K562 (cell line): ENCODE measurements at regions not wholly inside any gene's neighbourhood (a gene's known extent, or its start where the extent isn't known, plus 50 kb on each side); places are given as distances from the start of the nearest gene placed in this dataset.

Experiments
- BRD9 ChIP-seq: fragments of 450-650 bp; IDR thresholded peaks from 2 replicates; pipeline ENCODE4 v1.6.1; 2018; ENCODE audit warnings: low read depth; ENCODE audit not compliant: partially characterized antibody
- CTBP1 ChIP-seq: fragments of 450-650 bp; IDR thresholded peaks from 2 replicates; pipeline ENCODE4 v1.6.1; 2016; ENCODE audit warnings: borderline replicate concordance
- ETV1 ChIP-seq: fragments of 450-650 bp; conservative IDR thresholded peaks from 2 replicates; pipeline ENCODE4 v1.6.1; 2016; ENCODE audit warnings: missing genetic modification characterization, control low read depth, low read depth, missing compliant biosample characterization
- HEY1 ChIP-seq: fragments of 250-450 bp; sonication (Bioruptor Pico); IDR thresholded peaks from 2 replicates; pipeline ENCODE4 v1.5.0; 2020; ENCODE audit warnings: mild to moderate bottlenecking, moderate library complexity, borderline replicate concordance
- L3MBTL2 ChIP-seq: fragments of 450-650 bp; IDR thresholded peaks from 2 replicates; pipeline ENCODE4 v1.6.1; 2016; ENCODE audit warnings: mild to moderate bottlenecking, moderate library complexity
- RBM14 ChIP-seq: fragments of 200-400 bp; formaldehyde crosslinking; IDR thresholded peaks from 2 replicates; pipeline ENCODE4 v1.6.1; 2018; ENCODE audit warnings: low read depth, mild to moderate bottlenecking, low read length, moderate library complexity, borderline replicate concordance; ENCODE audit not compliant: insufficient read depth
- RBM17 ChIP-seq: fragments of 200-400 bp; formaldehyde crosslinking; IDR thresholded peaks from 2 replicates; pipeline ENCODE4 v1.6.1; 2017; ENCODE audit warnings: low read depth, mild to moderate bottlenecking, low read length, borderline replicate concordance
- TFAM ChIP-seq: fragments of 250-450 bp; sonication (Bioruptor Pico); conservative IDR thresholded peaks from 2 replicates; pipeline ENCODE4 v1.5.0; 2021; ENCODE audit warnings: mild to moderate bottlenecking, moderate library complexity
- WHSC1 ChIP-seq: IDR thresholded peaks from one replicate; pipeline ENCODE4 v1.6.1; 2012; ENCODE audit warnings: low read length, control low read depth, inconsistent platforms
- ZNF146 ChIP-seq: IDR thresholded peaks from one replicate; pipeline ENCODE4 v1.6.1; 2018; ENCODE audit warnings: missing compliant biosample characterization; ENCODE audit not compliant: unreplicated experiment
- ZNF75A ChIP-seq: fragments of 450-650 bp; formaldehyde crosslinking; IDR thresholded peaks from 2 replicates; pipeline ENCODE4 v1.4.0; 2020; ENCODE audit warnings: mild to moderate bottlenecking
- TF ChIP-seq, protein P1 (sequence below): fragments of 250-450 bp; sonication (Bioruptor Pico); IDR thresholded peaks from 2 replicates; pipeline ENCODE4 v1.5.0; 2021; ENCODE audit warnings: mild to moderate bottlenecking, borderline replicate concordance
- TF ChIP-seq, protein P2 (sequence below): sonication (generic); formaldehyde crosslinking; IDR thresholded peaks from 2 replicates; pipeline ENCODE4 v1.4.0; 2020; ENCODE audit warnings: mild to moderate bottlenecking, missing genetic modification reagents
- TF ChIP-seq, protein P3 (sequence below), 2 experiments: fragments of 450-650 bp; conservative IDR thresholded peaks; 2 replicates each; pipeline ENCODE4 v1.6.1; 2017; ENCODE audit warnings: mild to moderate bottlenecking in 2 of 2, moderate library complexity in 2 of 2
- TF ChIP-seq, protein P4 (sequence below): fragments of 250-450 bp; sonication (Bioruptor Pico); IDR thresholded peaks from 2 replicates; pipeline ENCODE4 v1.4.0; 2020
- TF ChIP-seq, protein P5 (sequence below), 2 experiments: IDR thresholded peaks in 1 of 2; conservative IDR thresholded peaks in 1 of 2; 2 replicates each; pipeline ENCODE4 v1.6.1; 2016; ENCODE audit warnings: low read depth in 2 of 2, mild to moderate bottlenecking in 1 of 2, missing compliant biosample characterization in 1 of 2, missing genetic modification characterization in 1 of 2, moderate library complexity in 1 of 2

DNA sequence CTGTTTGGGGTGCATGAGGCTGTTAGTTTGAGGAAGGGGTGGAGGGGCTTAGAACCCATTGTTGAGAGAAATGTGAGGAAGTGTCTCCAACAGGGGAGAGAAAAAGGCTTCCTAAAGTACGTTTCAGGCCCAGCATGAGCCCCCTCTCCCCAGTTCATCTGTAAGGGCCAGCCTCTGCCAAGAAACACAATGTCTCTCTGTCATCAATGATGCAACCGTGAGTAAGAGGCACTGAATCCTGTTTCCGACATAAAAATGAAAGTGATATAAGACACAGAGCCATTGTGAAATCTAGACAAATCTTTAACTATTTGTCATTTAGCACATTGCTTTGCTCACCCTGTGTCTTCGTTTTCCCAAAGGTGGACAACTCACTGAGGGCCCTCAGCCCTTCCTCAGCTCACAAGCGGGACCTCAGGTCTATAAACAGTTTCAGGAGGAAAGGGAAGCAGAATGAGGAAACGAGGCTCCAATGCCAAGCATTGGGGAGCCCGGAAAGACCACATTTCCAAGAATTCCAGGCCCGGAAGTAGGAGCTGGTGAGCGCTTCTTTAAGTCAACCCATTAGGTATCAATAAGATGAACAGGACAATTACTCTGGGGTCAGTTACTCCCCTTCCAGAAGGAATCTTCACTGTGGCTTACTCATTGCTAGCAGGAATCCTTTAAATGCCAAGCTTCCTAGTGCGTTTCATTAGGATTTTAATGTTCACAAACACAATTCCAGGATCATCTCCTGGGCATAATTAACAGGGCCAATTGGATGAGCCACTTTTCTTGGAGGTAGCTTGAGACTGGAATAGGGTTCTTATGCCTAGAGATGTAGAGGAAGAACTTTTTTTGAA is 59.0 kb upstream of the KLF4 start (continued):
- peak; percentile 67 for TF ChIP-seq ETV1
- TF ChIP-seq, protein P1, sequence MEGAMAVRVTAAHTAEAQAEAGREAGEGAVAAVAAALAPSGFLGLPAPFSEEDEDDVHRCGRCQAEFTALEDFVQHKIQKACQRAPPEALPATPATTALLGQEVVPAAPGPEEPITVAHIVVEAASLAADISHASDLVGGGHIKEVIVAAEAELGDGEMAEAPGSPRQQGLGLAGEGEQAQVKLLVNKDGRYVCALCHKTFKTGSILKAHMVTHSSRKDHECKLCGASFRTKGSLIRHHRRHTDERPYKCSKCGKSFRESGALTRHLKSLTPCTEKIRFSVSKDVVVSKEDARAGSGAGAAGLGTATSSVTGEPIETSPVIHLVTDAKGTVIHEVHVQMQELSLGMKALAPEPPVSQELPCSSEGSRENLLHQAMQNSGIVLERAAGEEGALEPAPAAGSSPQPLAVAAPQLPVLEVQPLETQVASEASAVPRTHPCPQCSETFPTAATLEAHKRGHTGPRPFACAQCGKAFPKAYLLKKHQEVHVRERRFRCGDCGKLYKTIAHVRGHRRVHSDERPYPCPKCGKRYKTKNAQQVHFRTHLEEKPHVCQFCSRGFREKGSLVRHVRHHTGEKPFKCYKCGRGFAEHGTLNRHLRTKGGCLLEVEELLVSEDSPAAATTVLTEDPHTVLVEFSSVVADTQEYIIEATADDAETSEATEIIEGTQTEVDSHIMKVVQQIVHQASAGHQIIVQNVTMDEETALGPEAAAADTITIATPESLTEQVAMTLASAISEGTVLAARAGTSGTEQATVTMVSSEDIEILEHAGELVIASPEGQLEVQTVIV (CRISPR knock-in tag) = no peak
- TF ChIP-seq, protein P2, sequence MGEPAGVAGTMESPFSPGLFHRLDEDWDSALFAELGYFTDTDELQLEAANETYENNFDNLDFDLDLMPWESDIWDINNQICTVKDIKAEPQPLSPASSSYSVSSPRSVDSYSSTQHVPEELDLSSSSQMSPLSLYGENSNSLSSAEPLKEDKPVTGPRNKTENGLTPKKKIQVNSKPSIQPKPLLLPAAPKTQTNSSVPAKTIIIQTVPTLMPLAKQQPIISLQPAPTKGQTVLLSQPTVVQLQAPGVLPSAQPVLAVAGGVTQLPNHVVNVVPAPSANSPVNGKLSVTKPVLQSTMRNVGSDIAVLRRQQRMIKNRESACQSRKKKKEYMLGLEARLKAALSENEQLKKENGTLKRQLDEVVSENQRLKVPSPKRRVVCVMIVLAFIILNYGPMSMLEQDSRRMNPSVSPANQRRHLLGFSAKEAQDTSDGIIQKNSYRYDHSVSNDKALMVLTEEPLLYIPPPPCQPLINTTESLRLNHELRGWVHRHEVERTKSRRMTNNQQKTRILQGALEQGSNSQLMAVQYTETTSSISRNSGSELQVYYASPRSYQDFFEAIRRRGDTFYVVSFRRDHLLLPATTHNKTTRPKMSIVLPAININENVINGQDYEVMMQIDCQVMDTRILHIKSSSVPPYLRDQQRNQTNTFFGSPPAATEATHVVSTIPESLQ (CRISPR knock-in tag) = no peak
- no peak for TF ChIP-seq RBM14
- TF ChIP-seq TFAM (CRISPR knock-in tag) = no peak
- TF ChIP-seq, protein P3, sequence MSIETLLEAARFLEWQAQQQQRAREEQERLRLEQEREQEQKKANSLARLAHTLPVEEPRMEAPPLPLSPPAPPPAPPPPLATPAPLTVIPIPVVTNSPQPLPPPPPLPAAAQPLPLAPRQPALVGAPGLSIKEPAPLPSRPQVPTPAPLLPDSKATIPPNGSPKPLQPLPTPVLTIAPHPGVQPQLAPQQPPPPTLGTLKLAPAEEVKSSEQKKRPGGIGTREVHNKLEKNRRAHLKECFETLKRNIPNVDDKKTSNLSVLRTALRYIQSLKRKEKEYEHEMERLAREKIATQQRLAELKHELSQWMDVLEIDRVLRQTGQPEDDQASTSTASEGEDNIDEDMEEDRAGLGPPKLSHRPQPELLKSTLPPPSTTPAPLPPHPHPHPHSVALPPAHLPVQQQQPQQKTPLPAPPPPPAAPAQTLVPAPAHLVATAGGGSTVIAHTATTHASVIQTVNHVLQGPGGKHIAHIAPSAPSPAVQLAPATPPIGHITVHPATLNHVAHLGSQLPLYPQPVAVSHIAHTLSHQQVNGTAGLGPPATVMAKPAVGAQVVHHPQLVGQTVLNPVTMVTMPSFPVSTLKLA (conservative IDR thresholded peaks at IDR 0.05) = no peak
- no peak for TF ChIP-seq BRD9
- TF ChIP-seq WHSC1 = no peak
- no peak for TF ChIP-seq HEY1 (CRISPR knock-in tag)
- peak; percentile 79 for TF ChIP-seq L3MBTL2
- no peak for TF ChIP-seq ZNF75A (CRISPR knock-in tag)
- TF ChIP-seq, protein P4, sequence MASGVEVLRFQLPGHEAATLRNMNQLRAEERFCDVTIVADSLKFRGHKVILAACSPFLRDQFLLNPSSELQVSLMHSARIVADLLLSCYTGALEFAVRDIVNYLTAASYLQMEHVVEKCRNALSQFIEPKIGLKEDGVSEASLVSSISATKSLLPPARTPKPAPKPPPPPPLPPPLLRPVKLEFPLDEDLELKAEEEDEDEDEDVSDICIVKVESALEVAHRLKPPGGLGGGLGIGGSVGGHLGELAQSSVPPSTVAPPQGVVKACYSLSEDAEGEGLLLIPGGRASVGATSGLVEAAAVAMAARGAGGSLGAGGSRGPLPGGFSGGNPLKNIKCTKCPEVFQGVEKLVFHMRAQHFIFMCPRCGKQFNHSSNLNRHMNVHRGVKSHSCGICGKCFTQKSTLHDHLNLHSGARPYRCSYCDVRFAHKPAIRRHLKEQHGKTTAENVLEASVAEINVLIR (CRISPR knock-in tag) = no peak
- no peak for TF ChIP-seq ZNF146
- peak; percentile 36; the same call in 1 of the 2 replicates for TF ChIP-seq CTBP1
- TF ChIP-seq, protein P5, sequence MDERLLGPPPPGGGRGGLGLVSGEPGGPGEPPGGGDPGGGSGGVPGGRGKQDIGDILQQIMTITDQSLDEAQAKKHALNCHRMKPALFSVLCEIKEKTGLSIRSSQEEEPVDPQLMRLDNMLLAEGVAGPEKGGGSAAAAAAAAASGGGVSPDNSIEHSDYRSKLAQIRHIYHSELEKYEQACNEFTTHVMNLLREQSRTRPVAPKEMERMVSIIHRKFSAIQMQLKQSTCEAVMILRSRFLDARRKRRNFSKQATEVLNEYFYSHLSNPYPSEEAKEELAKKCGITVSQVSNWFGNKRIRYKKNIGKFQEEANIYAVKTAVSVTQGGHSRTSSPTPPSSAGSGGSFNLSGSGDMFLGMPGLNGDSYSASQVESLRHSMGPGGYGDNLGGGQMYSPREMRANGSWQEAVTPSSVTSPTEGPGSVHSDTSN (CRISPR knock-in tag; IDR thresholded peaks at IDR 0.05; ENCODE audit: low read depth) = no peak
- TF ChIP-seq, protein P5 (tag; conservative IDR thresholded peaks at IDR 0.05; ENCODE audit: low read depth) = peak; percentile 30; the same call in 1 of the 2 replicates
- no peak for TF ChIP-seq RBM17
